HG03095 (cell line): ENCODE measurements at regions not wholly inside any gene's neighbourhood (a gene's known extent, or its start where the extent isn't known, plus 50 kb on each side); places are given as distances from the start of the nearest gene placed in this dataset.
"Not testable (repeated sequence)": the region's sequence is repeated elsewhere in the genome, so short reads cannot be mapped to it uniquely, and the experiment has no call there.

Experiments
- ATAC-seq: cut with Tn5 transposase; IDR thresholded peaks from one replicate; pipeline ENCODE4 v1.9.1; 2021; ENCODE audit warnings: moderate library complexity; ENCODE audit not compliant: unreplicated experiment

GRCh38 chr6:144932621-144933020, 647.5 kb downstream of the UTRN start:
- ATAC-seq = no peak

- no peak for ATAC-seq
These were observed 650.0 kb downstream of the UTRN start for GRCh38 chr6:144935181-144935580.

- no peak for ATAC-seq
These were observed 650.5 kb downstream of the UTRN start for GRCh38 chr6:144935661-144936060.

GRCh38 chr6:144936764-144937163, 651.6 kb downstream of the UTRN start:
- no peak for ATAC-seq

GRCh38 chr6:144939921-144940320, 654.8 kb downstream of the UTRN start:
- no peak for ATAC-seq

- no peak for ATAC-seq
These were observed 659.0 kb downstream of the UTRN start for GRCh38 chr6:144944106-144944505.

GRCh38 chr6:144947398-144947976, 662.4 kb downstream of the UTRN start:
- no peak for ATAC-seq

GRCh38 chr6:144951730-144952437, 666.7 kb downstream of the UTRN start:
- no peak for ATAC-seq

GRCh38 chr6:144952456-144953240, 667.5 kb downstream of the UTRN start:
- ATAC-seq = no peak

GRCh38 chr6:144953552-144954240, 668.6 kb downstream of the UTRN start:
- ATAC-seq = no peak

GRCh38 chr6:144954241-144954556, 669.1 kb downstream of the UTRN start:
- ATAC-seq = no peak

- ATAC-seq = no peak
These were observed 670.3 kb downstream of the UTRN start for GRCh38 chr6:144955392-144955791.

GRCh38 chr6:144955859-144956258, 670.7 kb downstream of the UTRN start:
- no peak for ATAC-seq

- not testable (repeated sequence) for ATAC-seq
These were observed 671.6 kb downstream of the UTRN start for GRCh38 chr6:144956697-144957096.

GRCh38 chr6:144957236-144957937, 672.3 kb downstream of the UTRN start:
- no peak for ATAC-seq

- ATAC-seq = no peak
These were observed 684.0 kb downstream of the UTRN start for GRCh38 chr6:144969154-144969553.

GRCh38 chr6:144969602-144970272, 684.6 kb downstream of the UTRN start:
- no peak for ATAC-seq

- ATAC-seq = not testable (repeated sequence)
These were observed 692.2 kb downstream of the UTRN start for GRCh38 chr6:144977250-144977864.

GRCh38 chr6:144978208-144978607, 693.1 kb downstream of the UTRN start:
- ATAC-seq = no peak

GRCh38 chr6:144986271-144986670, 701.1 kb downstream of the UTRN start:
- ATAC-seq = no peak
